Superior temporal gyrus (tissue), 1 donor: ENCODE measurements at regions not wholly inside any gene's neighbourhood (a gene's known extent, or its start where the extent isn't known, plus 50 kb on each side); places are given as distances from the start of the nearest gene placed in this dataset.

ENCODE experiments used
- DNase-seq: peaks from one replicate; pipeline ENCODE4 v3.0.0-alpha.2; 2016; ENCODE audit errors: extremely low spot score

- DNase-seq: no peak
Measured at GRCh38 chr7:98515201-98515600, 101.9 kb upstream of the NPTX2 start.

DNA sequence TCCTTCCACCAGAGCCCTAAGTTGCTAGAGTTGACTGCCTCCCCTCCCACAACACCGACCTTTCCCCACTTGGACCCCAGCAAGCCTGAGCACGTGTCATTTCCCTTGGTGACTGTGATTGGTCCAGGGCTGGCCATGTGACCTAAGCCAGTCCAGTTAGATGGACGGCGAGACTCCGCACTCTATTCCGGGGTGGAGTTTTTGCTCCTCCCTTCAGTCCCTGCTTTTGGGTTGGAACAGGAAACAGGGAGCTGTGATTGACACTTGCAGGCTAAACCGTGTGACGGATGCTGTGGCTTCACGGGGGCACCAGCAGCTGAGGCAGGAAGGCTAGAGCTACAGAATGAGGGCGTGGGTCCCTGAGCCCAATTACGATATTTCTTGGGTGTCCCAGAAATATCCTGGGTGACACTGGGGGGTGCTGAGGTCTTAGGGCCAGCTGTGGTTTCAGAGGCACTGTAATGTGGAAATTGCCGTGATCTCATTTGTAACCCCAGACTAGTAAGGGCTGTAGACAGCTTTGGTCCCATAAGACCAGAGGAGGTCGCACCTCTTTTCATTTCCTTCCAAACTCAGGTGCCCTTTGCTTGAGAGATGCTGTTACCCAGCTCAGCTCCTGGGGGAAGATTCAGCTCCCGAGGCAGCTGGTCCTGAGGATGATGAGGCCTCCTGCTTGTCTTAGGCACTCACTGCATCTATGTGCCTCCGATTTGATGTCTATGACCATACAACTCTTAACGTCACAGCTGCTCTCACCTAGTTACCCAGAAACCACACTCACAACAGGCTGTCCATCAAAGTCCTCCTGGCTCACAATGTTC is 102.7 kb upstream of the NPTX2 start:
- no peak for DNase-seq

DNA sequence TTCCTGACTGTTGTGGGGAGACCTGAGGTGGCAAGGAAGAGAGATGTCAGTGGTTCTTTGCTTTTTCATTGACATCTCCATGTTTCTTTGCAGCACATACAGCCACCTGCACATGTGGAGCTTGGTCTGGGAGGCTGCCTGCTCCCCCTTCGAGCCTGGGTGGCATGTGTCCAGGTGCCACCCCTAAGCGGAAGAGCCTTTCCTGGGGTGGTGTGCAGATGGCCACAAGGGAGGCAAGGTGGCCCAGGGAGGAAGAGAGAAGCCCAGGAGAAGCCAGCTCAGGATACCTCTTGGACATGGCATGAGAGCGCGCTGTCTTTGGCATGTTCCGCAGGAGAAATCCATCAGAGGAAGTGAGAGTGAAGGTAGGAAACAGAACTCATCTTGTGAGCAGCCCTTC is 105.9 kb upstream of the NPTX2 start:
- DNase-seq: no peak

DNA sequence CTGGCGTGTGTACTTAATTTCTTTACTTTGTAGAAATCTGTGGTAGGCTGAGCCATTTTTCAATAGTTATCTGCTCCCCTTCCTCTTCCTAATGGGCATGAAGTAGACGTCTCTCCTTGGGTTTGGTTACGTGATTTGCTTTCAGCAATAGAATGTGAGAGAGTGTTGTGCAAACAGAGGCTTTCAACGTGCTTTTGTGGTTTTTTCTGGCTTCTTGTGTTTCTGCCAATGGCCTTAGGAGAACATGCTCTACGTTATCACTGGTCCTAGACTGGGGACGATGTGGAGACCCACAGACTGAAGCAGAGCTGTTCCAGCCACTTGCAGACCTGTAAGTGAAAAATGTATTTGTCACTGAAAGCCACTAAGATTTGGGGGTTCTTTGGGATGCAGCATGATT is 107.2 kb upstream of the NPTX2 start:
- DNase-seq: no peak

DNA sequence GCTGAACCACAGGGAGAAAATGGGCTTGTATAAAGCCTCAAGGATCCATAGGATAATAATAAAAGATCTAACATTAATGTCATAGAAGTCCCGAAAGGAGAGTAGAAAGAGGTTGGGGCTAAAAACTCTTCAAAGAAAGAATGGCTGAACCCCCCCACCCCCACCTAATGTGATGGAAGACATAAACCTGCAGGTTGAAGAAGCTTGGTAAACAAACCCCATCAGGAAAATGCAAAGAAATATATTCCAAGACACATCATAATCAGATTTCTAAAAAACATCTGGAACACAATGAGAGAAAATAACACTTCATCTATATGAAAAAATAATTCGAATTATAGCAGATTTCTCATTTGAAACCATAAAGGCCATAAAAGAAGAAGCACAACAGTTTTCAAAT is 105.6 kb upstream of the BAIAP2L1 start:
- DNase-seq: no peak

GRCh38 chr7:98500764-98501163 is 99.9 kb upstream of the BAIAP2L1 start:
- no peak for DNase-seq

- no peak for DNase-seq
Measured at GRCh38 chr7:98496618-98497017, 95.7 kb upstream of the BAIAP2L1 start.

GRCh38 chr7:98495200-98495955 is 94.5 kb upstream of the BAIAP2L1 start:
- DNase-seq: no peak

DNA sequence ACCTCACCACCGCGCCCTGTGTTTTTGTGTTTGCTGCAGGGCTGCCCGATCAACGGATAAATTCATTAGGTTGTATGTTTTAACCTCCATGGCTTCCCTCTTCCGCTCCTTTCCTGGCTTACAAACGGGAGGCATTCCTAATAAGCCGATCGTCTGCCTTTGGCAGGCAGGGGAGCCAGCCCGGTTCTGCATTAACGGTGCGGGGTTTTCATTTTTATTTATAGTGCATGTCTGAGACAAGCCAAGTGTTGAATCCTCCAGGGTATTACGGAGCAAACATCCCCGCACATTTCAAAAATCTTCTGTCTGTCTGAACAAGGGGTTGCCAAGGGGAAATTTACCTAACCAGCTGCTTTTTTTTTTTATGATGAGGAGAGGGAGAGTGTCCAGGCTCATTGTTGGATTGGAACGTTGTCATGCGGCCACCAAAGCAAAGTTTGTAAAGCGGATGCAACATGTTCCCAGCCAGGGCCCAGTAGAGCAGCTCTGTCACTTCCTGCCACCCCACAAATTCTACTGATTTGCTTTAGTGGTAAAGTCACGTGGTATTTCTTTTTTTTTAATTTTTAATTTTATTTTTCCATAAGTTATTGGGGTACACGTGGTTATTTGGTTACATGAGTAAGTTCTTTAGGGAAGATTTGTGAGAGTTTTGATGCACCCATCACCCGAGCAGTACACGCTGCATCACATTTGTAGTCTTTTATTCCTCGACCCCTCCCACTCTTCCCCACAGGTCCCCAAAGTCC is 92.3 kb upstream of the BAIAP2L1 start:
- DNase-seq: no peak

- DNase-seq: no peak
Measured at GRCh38 chr7:98488167-98488566, 87.3 kb upstream of the BAIAP2L1 start.

DNA sequence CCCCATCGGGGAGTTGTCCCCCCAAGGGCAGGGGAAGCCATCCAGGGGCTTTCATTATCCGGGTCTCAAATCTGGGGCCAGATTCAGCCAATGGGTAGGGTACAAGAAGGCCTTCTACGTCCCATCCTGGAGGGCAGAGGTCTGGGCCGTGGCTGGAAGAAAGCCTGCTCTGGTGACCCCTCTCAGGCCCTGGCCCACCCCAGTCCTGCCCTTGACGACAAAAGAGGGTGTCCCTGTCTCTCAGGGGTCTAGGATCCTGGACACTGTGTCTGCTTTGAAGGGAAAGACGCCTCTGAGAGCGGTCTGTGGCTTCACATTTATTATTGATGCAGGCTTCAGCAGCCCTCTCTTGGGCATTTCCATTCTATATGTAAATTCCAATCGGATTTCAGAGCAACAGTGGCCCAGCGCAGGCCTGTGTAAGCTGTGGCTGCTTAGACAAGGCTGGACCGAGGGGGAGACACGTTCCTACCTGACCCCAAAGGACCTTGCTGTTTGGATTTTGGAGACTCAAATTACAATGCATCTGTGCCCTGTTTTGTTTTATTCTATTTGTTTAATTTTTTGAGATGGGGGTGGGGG is 83.2 kb upstream of the BAIAP2L1 start:
- DNase-seq: no peak

- no peak for DNase-seq
Measured at GRCh38 chr7:98483276-98483963, 82.5 kb upstream of the BAIAP2L1 start.

DNA sequence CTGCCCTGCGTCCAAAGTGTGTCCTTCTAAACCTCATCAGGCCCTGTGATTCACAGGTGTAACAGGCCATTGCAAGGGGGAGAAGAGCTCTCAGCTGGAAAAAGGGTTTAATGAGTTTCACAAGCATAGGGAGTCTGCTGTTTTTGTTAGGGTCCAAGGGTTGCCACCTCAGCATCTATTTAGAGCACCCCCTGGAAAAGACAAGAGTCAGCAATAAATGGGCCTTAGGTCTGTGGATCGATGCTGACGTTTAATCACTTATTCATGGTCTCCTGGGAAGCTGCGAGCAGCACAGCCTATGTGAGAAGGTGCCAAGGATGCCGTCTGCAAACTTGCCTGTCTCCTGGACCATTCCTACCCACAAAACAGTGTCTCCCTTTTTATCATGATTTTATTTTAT is 78.4 kb upstream of the BAIAP2L1 start:
- no peak for DNase-seq

GRCh38 chr7:98475352-98475751 is 74.5 kb upstream of the BAIAP2L1 start:
- no peak for DNase-seq

GRCh38 chr7:98474558-98474957 is 73.7 kb upstream of the BAIAP2L1 start:
- DNase-seq: no peak

DNA sequence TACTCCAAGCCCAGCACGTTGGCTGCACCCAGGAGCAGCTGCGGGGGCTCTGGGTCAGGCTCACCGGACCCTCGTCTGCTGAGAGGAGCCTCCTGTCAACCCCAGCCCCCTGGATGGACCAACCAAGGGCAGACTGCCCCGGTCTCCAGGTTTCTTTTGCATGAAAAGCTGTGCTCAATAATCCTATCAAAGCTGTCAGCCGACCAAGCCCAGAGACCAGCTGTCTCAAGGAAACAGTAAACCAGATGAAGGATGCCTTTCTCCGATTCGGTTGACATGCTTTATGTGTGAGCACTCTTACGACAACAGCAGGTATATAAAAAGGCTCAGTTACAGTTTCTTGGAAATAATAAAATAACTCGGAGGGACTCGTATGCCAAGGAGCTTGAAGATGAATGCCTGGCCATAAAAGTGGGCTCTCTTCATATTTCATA is 71.6 kb upstream of the BAIAP2L1 start:
- no peak for DNase-seq

DNA sequence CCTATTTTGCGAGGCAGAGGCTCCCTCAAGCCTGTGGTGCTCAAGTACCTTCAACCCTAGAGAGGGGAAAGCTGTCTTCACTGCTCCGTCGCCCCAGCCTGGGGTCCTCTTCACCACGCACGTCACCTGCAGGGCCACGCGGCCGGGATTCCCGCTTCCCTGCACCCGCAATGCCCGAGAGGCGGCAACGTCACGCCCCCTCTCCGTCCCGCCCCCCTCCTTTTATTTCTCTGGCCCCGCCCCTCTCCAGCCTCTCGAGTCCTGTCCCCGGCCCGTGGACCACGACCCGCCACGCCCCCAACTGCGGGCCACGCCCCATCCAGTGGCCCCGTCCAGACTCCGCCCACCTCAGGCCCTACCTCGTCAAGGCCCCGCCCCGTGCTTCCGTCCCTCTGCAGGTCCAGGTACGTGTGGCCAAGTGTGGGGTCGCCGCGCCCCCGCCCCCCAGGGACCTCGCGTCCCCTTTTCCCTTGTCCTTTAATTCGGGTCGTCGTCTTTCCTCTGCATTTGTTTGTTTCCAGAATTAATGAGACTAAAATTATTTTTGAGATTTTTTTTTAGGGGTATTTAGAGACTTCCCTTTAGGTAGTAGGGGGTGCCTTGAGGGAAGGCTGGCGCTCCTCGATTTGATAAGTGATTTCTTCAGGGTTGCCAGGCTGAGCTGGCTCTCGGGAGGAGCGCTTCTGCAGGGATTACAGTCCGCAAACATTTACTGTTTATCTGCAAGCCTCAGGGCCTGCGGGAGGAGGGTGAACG is 69.8 kb upstream of the BAIAP2L1 start:
- DNase-seq: no peak

- no peak for DNase-seq
Measured at GRCh38 chr7:98469088-98469487, 68.2 kb upstream of the BAIAP2L1 start.

GRCh38 chr7:98467570-98468312 is 66.9 kb upstream of the BAIAP2L1 start:
- no peak for DNase-seq

GRCh38 chr7:98465022-98465421 is 64.1 kb upstream of the BAIAP2L1 start:
- DNase-seq: no peak
